Trophoblast cell (in vitro differentiated cells and primary cell): ENCODE measurements at regions not wholly inside any gene's neighbourhood (a gene's known extent, or its start where the extent isn't known, plus 50 kb on each side); places are given as distances from the start of the nearest gene placed in this dataset.

ENCODE experiments used
- DNase-seq, 2 donors: peaks; one replicate each; pipeline ENCODE4 v3.0.0-alpha.2; 2016
- H2AFZ ChIP-seq: 2 replicates; pipeline ENCODE4 v1.6.1; 2013; ENCODE audit warnings: low read length, moderate library complexity, mild to moderate bottlenecking; ENCODE audit not compliant: insufficient read depth, poor library complexity
- H2AK5ac ChIP-seq: 2 replicates; pipeline ENCODE4 v1.6.1; 2013; ENCODE audit warnings: mild to moderate bottlenecking, low read length
- H2BK120ac ChIP-seq: 2 replicates; pipeline ENCODE4 v1.6.1; 2013; ENCODE audit warnings: low read length, mild to moderate bottlenecking, moderate library complexity; ENCODE audit not compliant: insufficient read depth, poor library complexity
- H2BK12ac ChIP-seq: 2 replicates; pipeline ENCODE4 v1.6.1; 2013; ENCODE audit warnings: mild to moderate bottlenecking, low read length, moderate library complexity
- H2BK5ac ChIP-seq: 2 replicates; pipeline ENCODE4 v1.6.1; 2013; ENCODE audit warnings: low read length, low read depth, moderate library complexity, mild to moderate bottlenecking; ENCODE audit not compliant: poor library complexity
- H3K14ac ChIP-seq: 2 replicates; pipeline ENCODE4 v1.6.1; 2013; ENCODE audit warnings: mild to moderate bottlenecking, low read length
- H3K18ac ChIP-seq: 2 replicates; pipeline ENCODE4 v1.6.1; 2013; ENCODE audit warnings: mild to moderate bottlenecking, low read length
- H3K23ac ChIP-seq: 2 replicates; pipeline ENCODE4 v1.6.1; 2013; ENCODE audit warnings: low read length
- H3K27ac ChIP-seq: 2 replicates; pipeline ENCODE4 v1.5.1; 2013; ENCODE audit warnings: low read depth, mild to moderate bottlenecking, inconsistent platforms, low read length, moderate library complexity
- H3K27me3 ChIP-seq: 2 replicates; pipeline ENCODE4 v1.6.1; 2013; ENCODE audit warnings: inconsistent platforms, mild to moderate bottlenecking, low read length, moderate library complexity; ENCODE audit not compliant: insufficient read depth
- H3K36me3 ChIP-seq, 2 experiments: 1 replicate in 1 of 2; 2 replicates in 1 of 2; pipeline ENCODE4 v1.6.1; 2013; ENCODE audit warnings: low read length in 2 of 2, mild to moderate bottlenecking in 2 of 2, moderate library complexity in 1 of 2; ENCODE audit not compliant: insufficient read depth in 2 of 2, control insufficient read depth in 1 of 2
- H3K4ac ChIP-seq: 2 replicates; pipeline ENCODE4 v1.6.1; 2013; ENCODE audit warnings: low read depth, mild to moderate bottlenecking, low read length, moderate library complexity
- H3K4me1 ChIP-seq, 2 experiments: 1 replicate in 1 of 2; 2 replicates in 1 of 2; pipeline ENCODE4 v1.6.1; 2013; ENCODE audit warnings: low read length in 2 of 2, mild to moderate bottlenecking in 2 of 2, moderate library complexity in 1 of 2; ENCODE audit not compliant: insufficient read depth in 2 of 2, control insufficient read depth in 1 of 2
- H3K4me2 ChIP-seq: 2 replicates; pipeline ENCODE4 v1.6.1; 2013; ENCODE audit warnings: inconsistent platforms, mild to moderate bottlenecking, low read length, moderate library complexity
- H3K4me3 ChIP-seq: 2 replicates; pipeline ENCODE4 v1.5.1; 2013; ENCODE audit warnings: mild to moderate bottlenecking, low read depth, low read length, inconsistent platforms
- H3K79me1 ChIP-seq: one replicate; pipeline ENCODE4 v1.6.1; 2013; ENCODE audit warnings: low read length
- H3K79me2 ChIP-seq: 2 replicates; pipeline ENCODE4 v1.6.1; 2013; ENCODE audit warnings: low read length, mild to moderate bottlenecking; ENCODE audit not compliant: control insufficient read depth, insufficient read depth, poor library complexity
- H3K9ac ChIP-seq: 2 replicates; pipeline ENCODE4 v1.6.1; 2013; ENCODE audit warnings: mild to moderate bottlenecking, low read length
- H3K9me3 ChIP-seq: 2 replicates; pipeline ENCODE4 v1.6.1; 2013; ENCODE audit warnings: low read depth, mild to moderate bottlenecking, control low read depth, inconsistent platforms, low read length; ENCODE audit not compliant: insufficient read depth
- H4K12ac ChIP-seq: 2 replicates; pipeline ENCODE4 v1.6.1; 2013; ENCODE audit warnings: low read depth, mild to moderate bottlenecking, low read length, moderate library complexity
- H4K8ac ChIP-seq: 2 replicates; pipeline ENCODE4 v1.6.1; 2013; ENCODE audit warnings: low read depth, mild to moderate bottlenecking, low read length, moderate library complexity
- H4K91ac ChIP-seq: one replicate; pipeline ENCODE4 v1.6.1; 2013; ENCODE audit warnings: low read depth, mild to moderate bottlenecking, low read length, moderate library complexity
- WGBS: extraction: QIAGEN DNeasy Blood & Tissue Kit; methylation state at CpG from one replicate; pipeline ENCODE4 v1.1.7; 2013; ENCODE audit warnings: missing lambda C conversion rate; ENCODE audit not compliant: insufficient read length, insufficient coverage; ENCODE audit errors: extremely low coverage; 5-methylcytosine and 5-hydroxymethylcytosine counted together

DNA sequence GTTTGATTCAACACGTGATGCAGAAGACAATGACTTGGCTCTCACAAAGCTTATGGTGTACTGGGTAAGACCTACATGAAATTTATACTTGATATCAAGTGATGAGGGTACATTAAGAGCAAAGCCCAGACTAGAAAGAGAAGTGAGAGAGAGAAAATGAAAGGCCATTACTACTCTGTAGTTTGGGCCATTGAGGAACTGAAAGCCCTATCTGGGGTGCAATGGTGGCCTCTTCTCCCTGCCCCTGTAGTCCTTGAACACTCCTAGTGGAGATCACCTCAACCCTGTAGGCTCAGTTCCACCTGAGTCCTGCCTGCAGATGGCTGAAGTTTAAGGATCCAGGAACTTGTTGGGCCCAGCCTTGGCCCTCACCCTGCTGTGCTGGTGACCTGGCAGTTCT is 569.8 kb upstream of the MEX3C start:
- Histone ChIP-seq H2BK5ac (no peak overlapping the region), H3K18ac (no peak overlapping the region), H3K4me2 (no peak overlapping the region), H2BK12ac (no peak overlapping the region), H3K9me3 (no peaks in the 10 kb centered on the region), H3K79me1 (no peaks in the 10 kb centered on the region), H4K8ac (no peak overlapping the region), H3K23ac (no peak overlapping the region), H2BK120ac (no peak overlapping the region), H4K12ac (no peak overlapping the region), H3K14ac (no peak overlapping the region), H3K27me3 (no peaks in the 10 kb centered on the region), H3K4me1 (no peaks in the 10 kb centered on the region), H3K36me3 (no peaks in the 10 kb centered on the region), H3K4me3 (no peak overlapping the region), H4K91ac (no peak overlapping the region), H2AK5ac (no peak overlapping the region), H3K27ac (no peak overlapping the region), H3K9ac (no peak overlapping the region), H3K79me2 (no peaks in the 10 kb centered on the region), H2AFZ (no peak overlapping the region), H3K4ac (no peak overlapping the region)
- no peak for DNase-seq
- WGBS: no CpG with 5 or more reads among the region's 1 CpG

DNA sequence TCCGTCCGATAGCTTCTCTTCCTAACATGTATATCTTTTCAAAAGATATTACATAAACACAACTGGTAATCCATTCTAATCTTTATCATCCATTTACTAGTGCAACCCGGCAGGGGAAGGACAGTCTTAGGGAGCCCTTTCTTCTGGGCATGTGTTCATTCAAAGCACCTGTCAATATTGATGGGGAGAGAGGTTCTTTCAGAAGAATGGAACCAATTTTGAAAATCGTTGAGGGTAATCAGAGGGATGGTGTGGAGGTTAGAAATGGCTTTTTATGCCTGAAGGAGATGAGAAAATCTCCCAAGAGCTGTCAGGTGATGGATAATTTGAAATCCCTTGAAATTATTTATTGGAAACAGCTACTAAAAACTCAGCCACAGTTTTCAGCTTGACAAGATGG is 561.9 kb upstream of the DCC start:
- H3K36me3 ChIP-seq: no peaks in the 10 kb centered on the region

DNA sequence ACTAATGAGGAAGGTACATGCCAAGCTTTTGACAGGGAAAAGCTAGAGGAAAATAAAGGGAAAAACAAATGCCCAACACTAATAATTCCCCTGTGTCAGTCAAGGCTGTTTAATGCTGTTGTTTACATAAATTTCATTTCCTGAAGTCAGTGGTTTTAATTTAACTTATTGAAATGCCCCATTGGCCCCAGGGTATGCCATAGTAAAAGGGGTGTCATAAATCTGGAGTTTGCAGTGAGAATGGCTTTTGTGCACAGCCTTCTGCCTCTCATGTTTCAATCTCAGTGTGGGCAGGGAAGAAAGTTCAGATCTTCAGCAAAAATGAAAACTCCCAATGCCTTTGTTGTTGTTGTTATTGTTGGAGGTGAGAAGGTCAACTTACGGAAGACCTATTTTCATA is 550.1 kb upstream of the DCC start:
- Histone ChIP-seq H3K4me3 (no peak overlapping the region), H2BK12ac (no peak overlapping the region), H2BK5ac (no peak overlapping the region), H4K91ac (no peak overlapping the region), H3K23ac (no peak overlapping the region), H3K9ac (no peak overlapping the region), H3K4me1 (no peaks in the 10 kb centered on the region), H4K12ac (no peak overlapping the region), H3K18ac (no peak overlapping the region), H3K14ac (no peak overlapping the region), H2AK5ac (no peak overlapping the region), H3K79me2 (no peaks in the 10 kb centered on the region), H3K4ac (no peak overlapping the region), H3K4me2 (no peak overlapping the region), H4K8ac (no peak overlapping the region), H3K9me3 (no peaks in the 10 kb centered on the region), H2BK120ac (no peak overlapping the region), H3K27ac (no peak overlapping the region), H2AFZ (no peak overlapping the region), H3K36me3 (no peaks in the 10 kb centered on the region), H3K27me3 (no peaks in the 10 kb centered on the region), H3K79me1 (no peaks in the 10 kb centered on the region)
- WGBS: no CpG with 5 or more reads among the region's 1 CpG
- no peak for DNase-seq

More for the DNA sequence above, 561.9 kb upstream of the DCC start:
- no peak overlapping the region for H3K23ac ChIP-seq
- no peaks in the 10 kb centered on the region for H3K27me3 ChIP-seq
- no peaks in the 10 kb centered on the region for H3K79me1 ChIP-seq
- DNase-seq: no peak
- no peak overlapping the region for H3K4me2 ChIP-seq
- H4K12ac ChIP-seq: no peak overlapping the region
- H3K4me1 ChIP-seq: no peaks in the 10 kb centered on the region
- H3K79me2 ChIP-seq: no peaks in the 10 kb centered on the region
- no peak overlapping the region for H3K18ac ChIP-seq
- H2AK5ac ChIP-seq: no peak overlapping the region
- H3K9me3 ChIP-seq: peaks cover 1% of the 10 kb centered on the region
- no peak overlapping the region for H3K27ac ChIP-seq
- H3K9ac ChIP-seq: no peak overlapping the region
- no peak overlapping the region for H2BK120ac ChIP-seq
- no peak overlapping the region for H3K4ac ChIP-seq
- no peak overlapping the region for H2AFZ ChIP-seq
- H2BK12ac ChIP-seq: no peak overlapping the region
- no peak overlapping the region for H4K91ac ChIP-seq
- no peak overlapping the region for H4K8ac ChIP-seq
- no peak overlapping the region for H3K4me3 ChIP-seq
- WGBS: no CpG with 5 or more reads among the region's 4 CpGs
- H2BK5ac ChIP-seq: no peak overlapping the region
- H3K14ac ChIP-seq: no peak overlapping the region

DNA sequence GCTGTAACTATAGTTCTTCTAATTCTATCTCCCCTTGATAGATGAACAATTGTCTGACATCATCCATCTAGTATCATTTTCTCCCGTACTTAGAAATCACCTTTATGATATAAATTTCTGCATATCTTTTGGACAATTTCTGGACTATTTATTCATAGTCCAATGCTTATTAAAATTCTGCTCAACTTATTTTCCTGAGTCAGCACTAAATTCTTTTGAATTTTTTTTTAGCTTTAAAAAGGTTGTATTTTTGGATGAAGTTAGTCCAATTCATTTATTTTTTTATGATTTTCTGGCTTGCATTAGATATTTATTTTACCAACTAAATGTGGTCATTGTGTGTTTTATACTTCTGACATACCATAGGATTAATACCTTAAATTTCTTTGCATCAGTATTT is 538.5 kb upstream of the DCC start:
- Histone ChIP-seq H4K12ac (no peak overlapping the region), H3K27ac (no peak overlapping the region), H2AK5ac (no peak overlapping the region), H3K23ac (no peak overlapping the region), H3K14ac (no peak overlapping the region), H2AFZ (no peak overlapping the region), H2BK5ac (no peak overlapping the region), H3K79me2 (no peaks in the 10 kb centered on the region), H2BK120ac (no peak overlapping the region), H4K91ac (no peak overlapping the region), H3K4me1 (no peaks in the 10 kb centered on the region), H4K8ac (no peak overlapping the region), H3K9me3 (no peaks in the 10 kb centered on the region), H2BK12ac (no peak overlapping the region), H3K4ac (no peak overlapping the region), H3K18ac (no peak overlapping the region), H3K27me3 (no peaks in the 10 kb centered on the region), H3K36me3 (no peaks in the 10 kb centered on the region), H3K79me1 (no peaks in the 10 kb centered on the region), H3K9ac (no peak overlapping the region), H3K4me2 (no peak overlapping the region), H3K4me3 (no peak overlapping the region)
- WGBS: no CpG with 5 or more reads among the region's 1 CpG
- DNase-seq: no peak
